ENCODE measurements at regions not wholly inside any gene's neighbourhood (a gene's known extent, or its start where the extent isn't known, plus 50 kb on each side); places are given as distances from the start of the nearest gene placed in this dataset.

DNA sequence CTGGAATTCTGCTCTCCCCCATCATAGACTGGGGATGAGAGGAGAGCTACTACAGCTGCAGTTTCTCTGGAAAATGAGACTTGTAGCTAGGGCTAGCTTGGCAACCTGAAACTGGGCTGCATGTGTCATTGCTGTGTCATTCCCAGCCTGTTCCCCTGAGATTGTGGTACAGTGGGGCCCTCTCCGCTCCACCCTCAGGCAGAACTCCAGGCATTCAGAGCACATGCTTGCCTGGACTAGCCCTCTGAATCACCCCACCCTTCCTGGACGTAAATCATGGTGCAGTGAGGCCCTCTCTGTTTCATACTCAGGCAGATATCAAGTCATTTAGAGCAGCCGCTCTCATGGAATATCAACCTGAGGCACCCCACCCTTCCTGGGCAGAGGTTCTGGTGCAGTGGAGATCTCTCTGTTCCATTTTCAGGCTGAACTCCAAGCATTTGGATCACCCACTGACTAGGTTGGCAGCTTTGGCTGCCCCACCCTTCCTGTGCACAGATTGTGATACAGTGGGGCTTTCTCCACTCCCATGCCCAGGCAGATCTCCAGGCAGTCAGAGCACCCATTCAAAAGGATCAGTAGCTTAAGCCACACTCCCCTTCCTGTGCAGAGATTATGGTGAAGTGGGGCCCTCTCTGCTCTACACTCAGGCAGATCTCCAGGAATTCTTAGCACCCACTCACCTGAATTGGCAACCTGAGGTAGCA is 274.4 kb downstream of the C11orf87 start:
- no peaks in the 10 kb centered on the region for H4K20me1 ChIP-seq (ENCODE audit: insufficient read depth, low read length)
- TF ChIP-seq EZH2phosphoT487 (IDR thresholded peaks at IDR 0.05; ENCODE audit: low read length) (no peak), EZH2 (optimal IDR thresholded peaks at IDR 0.05; ENCODE audit: low read depth, low read length) (no peak)
- TF ChIP-seq, protein P1, sequence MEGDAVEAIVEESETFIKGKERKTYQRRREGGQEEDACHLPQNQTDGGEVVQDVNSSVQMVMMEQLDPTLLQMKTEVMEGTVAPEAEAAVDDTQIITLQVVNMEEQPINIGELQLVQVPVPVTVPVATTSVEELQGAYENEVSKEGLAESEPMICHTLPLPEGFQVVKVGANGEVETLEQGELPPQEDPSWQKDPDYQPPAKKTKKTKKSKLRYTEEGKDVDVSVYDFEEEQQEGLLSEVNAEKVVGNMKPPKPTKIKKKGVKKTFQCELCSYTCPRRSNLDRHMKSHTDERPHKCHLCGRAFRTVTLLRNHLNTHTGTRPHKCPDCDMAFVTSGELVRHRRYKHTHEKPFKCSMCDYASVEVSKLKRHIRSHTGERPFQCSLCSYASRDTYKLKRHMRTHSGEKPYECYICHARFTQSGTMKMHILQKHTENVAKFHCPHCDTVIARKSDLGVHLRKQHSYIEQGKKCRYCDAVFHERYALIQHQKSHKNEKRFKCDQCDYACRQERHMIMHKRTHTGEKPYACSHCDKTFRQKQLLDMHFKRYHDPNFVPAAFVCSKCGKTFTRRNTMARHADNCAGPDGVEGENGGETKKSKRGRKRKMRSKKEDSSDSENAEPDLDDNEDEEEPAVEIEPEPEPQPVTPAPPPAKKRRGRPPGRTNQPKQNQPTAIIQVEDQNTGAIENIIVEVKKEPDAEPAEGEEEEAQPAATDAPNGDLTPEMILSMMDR (IDR thresholded peaks at IDR 0.05; ENCODE audit: low read length) = no peak
- H3K9ac ChIP-seq (ENCODE audit: low read length) = no peak overlapping the region
- H3F3A ChIP-seq (ENCODE audit: insufficient read depth, low read length) = no peaks in the 10 kb centered on the region
- no peak overlapping the region for H3K4me3 ChIP-seq (ENCODE audit: low read length)
- H2AFZ ChIP-seq (ENCODE audit: low read length) = no peak overlapping the region
- no peak overlapping the region for H3K4me2 ChIP-seq (ENCODE audit: low read depth, low read length)
- no peak overlapping the region for H3K27ac ChIP-seq (ENCODE audit: low read length)
- H3K9me3 ChIP-seq (replicated peaks; ENCODE audit: insufficient read depth, low read length) = no peaks in the 10 kb centered on the region
- DNase-seq = no peak
- no peaks in the 10 kb centered on the region for H3K79me2 ChIP-seq (ENCODE audit: low read length)
- no peaks in the 10 kb centered on the region for H3K9me2 ChIP-seq (replicated peaks; ENCODE audit: insufficient read depth, low read length)
- no peaks in the 10 kb centered on the region for H3K36me3 ChIP-seq (replicated peaks; ENCODE audit: insufficient read depth, low read length)
- no peaks in the 10 kb centered on the region for H3K4me1 ChIP-seq (ENCODE audit: low read length)
- no peaks in the 10 kb centered on the region for H3K27me3 ChIP-seq (replicated peaks; ENCODE audit: insufficient read depth, low read length)

DNA sequence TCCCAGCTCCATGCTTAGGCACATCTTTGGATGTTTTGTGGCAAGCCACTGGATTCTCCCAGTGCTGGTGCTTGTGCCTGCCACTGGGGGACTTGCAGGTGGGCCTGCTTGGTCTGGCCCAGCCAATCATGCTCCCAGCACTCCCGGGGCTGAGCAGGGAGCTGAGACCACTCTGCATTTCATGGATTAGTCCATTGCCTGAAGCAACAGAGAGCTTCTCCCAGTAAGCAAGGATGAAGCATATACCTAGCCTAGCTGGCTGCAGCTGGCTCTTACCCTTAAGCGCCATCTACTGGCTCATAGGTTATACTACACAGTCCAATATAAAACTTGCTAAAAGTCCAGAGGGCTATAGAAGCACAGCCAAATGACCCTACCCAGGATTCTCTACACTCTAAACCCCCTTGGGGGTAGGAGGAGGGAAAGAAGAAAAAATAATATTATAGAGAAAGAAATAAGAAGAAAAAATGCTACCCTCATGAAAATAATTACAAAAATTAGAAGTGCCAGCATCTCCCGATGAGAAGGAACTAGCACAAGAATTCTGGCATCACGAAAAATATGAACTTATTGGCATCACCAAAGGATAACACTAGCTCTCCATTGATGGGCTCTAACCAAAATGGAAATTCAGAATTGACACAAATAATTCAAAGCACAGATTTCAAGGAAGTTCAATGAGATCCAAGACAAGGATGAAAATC is 275.3 kb downstream of the C11orf87 start:
- Histone ChIP-seq H3F3A (ENCODE audit: insufficient read depth, low read length) (no peaks in the 10 kb centered on the region), H3K4me1 (ENCODE audit: low read length) (no peaks in the 10 kb centered on the region), H2AFZ (ENCODE audit: low read length) (no peak overlapping the region), H3K36me3 (replicated peaks; ENCODE audit: insufficient read depth, low read length) (no peaks in the 10 kb centered on the region), H3K4me2 (ENCODE audit: low read depth, low read length) (no peak overlapping the region), H4K20me1 (ENCODE audit: insufficient read depth, low read length) (no peaks in the 10 kb centered on the region), H3K9me2 (replicated peaks; ENCODE audit: insufficient read depth, low read length) (no peaks in the 10 kb centered on the region), H3K9me3 (replicated peaks; ENCODE audit: insufficient read depth, low read length) (no peaks in the 10 kb centered on the region), H3K4me3 (ENCODE audit: low read length) (no peak overlapping the region), H3K27me3 (replicated peaks; ENCODE audit: insufficient read depth, low read length) (no peaks in the 10 kb centered on the region), H3K79me2 (ENCODE audit: low read length) (no peaks in the 10 kb centered on the region), H3K27ac (ENCODE audit: low read length) (no peak overlapping the region), H3K9ac (ENCODE audit: low read length) (no peak overlapping the region)
- TF ChIP-seq, protein P1 (IDR thresholded peaks at IDR 0.05; ENCODE audit: low read length) = peak; percentile 78
- no peak for TF ChIP-seq EZH2 (optimal IDR thresholded peaks at IDR 0.05; ENCODE audit: low read depth, low read length)
- no peak for TF ChIP-seq EZH2phosphoT487 (IDR thresholded peaks at IDR 0.05; ENCODE audit: low read length)
- peak; percentile 60 for DNase-seq

DNA sequence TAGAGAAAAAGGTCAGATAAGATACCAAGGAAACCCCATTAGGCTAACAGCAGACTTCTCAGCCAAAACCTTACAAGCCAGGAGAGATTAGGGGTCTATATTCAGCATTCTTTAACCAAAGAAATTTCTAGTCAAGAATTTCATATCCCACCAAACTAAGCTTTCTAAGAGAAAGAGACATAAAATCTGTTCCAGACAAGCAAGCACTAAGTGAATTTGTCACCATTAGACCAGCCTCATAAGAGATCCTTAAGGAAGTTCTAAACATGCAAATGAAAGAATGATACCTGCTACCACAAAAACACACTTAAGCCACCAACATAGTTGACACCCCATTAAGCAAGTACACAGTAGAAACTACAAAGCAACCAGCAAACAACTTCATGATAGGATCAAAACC is 276.2 kb downstream of the C11orf87 start:
- H3K79me2 ChIP-seq (ENCODE audit: low read length) = no peaks in the 10 kb centered on the region
- no peak overlapping the region for H3K27ac ChIP-seq (ENCODE audit: low read length)
- no peaks in the 10 kb centered on the region for H3F3A ChIP-seq (ENCODE audit: insufficient read depth, low read length)
- H4K20me1 ChIP-seq (ENCODE audit: insufficient read depth, low read length) = no peaks in the 10 kb centered on the region
- H3K4me1 ChIP-seq (ENCODE audit: low read length) = no peaks in the 10 kb centered on the region
- no peak overlapping the region for H3K4me2 ChIP-seq (ENCODE audit: low read depth, low read length)
- no peak overlapping the region for H2AFZ ChIP-seq (ENCODE audit: low read length)
- no peak overlapping the region for H3K9ac ChIP-seq (ENCODE audit: low read length)
- H3K9me2 ChIP-seq (replicated peaks; ENCODE audit: insufficient read depth, low read length) = no peaks in the 10 kb centered on the region
- no peaks in the 10 kb centered on the region for H3K36me3 ChIP-seq (replicated peaks; ENCODE audit: insufficient read depth, low read length)
- no peak overlapping the region for H3K4me3 ChIP-seq (ENCODE audit: low read length)
- no peaks in the 10 kb centered on the region for H3K9me3 ChIP-seq (replicated peaks; ENCODE audit: insufficient read depth, low read length)
- no peak for DNase-seq
- no peaks in the 10 kb centered on the region for H3K27me3 ChIP-seq (replicated peaks; ENCODE audit: insufficient read depth, low read length)
- TF ChIP-seq, protein P1 (IDR thresholded peaks at IDR 0.05; ENCODE audit: low read length) = no peak
- TF ChIP-seq EZH2 (optimal IDR thresholded peaks at IDR 0.05; ENCODE audit: low read depth, low read length) (no peak), EZH2phosphoT487 (IDR thresholded peaks at IDR 0.05; ENCODE audit: low read length) (no peak)
